Nephron progenitor cell (in vitro differentiated cells): ENCODE measurements at regions not wholly inside any gene's neighbourhood (a gene's known extent, or its start where the extent isn't known, plus 50 kb on each side); places are given as distances from the start of the nearest gene placed in this dataset.
A peak's percentile ranks its signal among the peaks of the same experiment; 100 is the strongest.

Source experiments
- DNase-seq: peaks from one replicate; pipeline ENCODE4 v3.0.0; 2021
- H3K27ac Mint-ChIP-seq: 2 replicates; pipeline ENCODE4 v1.8.0; 2021; ENCODE audit warnings: mild to moderate bottlenecking, moderate library complexity, mixed read lengths
- H3K27me3 Mint-ChIP-seq: 2 replicates; pipeline ENCODE4 v1.8.0; 2021; ENCODE audit warnings: mild to moderate bottlenecking, low read depth, mixed read lengths; ENCODE audit not compliant: poor library complexity
- H3K36me3 Mint-ChIP-seq: 2 replicates; pipeline ENCODE4 v1.8.0; 2021; ENCODE audit warnings: low read depth, mixed read lengths
- H3K4me1 Mint-ChIP-seq: 2 replicates; pipeline ENCODE4 v1.8.0; 2021; ENCODE audit warnings: mixed read lengths
- H3K4me3 Mint-ChIP-seq: 2 replicates; pipeline ENCODE4 v1.8.0; 2021; ENCODE audit warnings: mild to moderate bottlenecking, moderate library complexity, mixed read lengths
- H3K9me3 Mint-ChIP-seq: 2 replicates; pipeline ENCODE4 v1.8.0; 2021; ENCODE audit warnings: mild to moderate bottlenecking, moderate library complexity, mixed read lengths
- CTCF ChIP-seq: fragments of 200-600 bp; sonication (generic); IDR thresholded peaks from 2 replicates; pipeline ENCODE4 v1.5.0; 2021; ENCODE audit warnings: antibody characterized with exemption

GRCh38 chr14:51448831-51449670, 202.7 kb upstream of the FRMD6 start:
- no peak for DNase-seq
- no peaks in the 10 kb centered on the region for H3K4me1 Mint-ChIP-seq
- H3K27me3 Mint-ChIP-seq: peaks cover 9% of the 10 kb centered on the region
- no peak for TF ChIP-seq CTCF
- H3K4me3 Mint-ChIP-seq: no peak overlapping the region
- peak overlapping the region; percentile 9 for H3K27ac Mint-ChIP-seq
- H3K9me3 Mint-ChIP-seq: no peaks in the 10 kb centered on the region
- no peaks in the 10 kb centered on the region for H3K36me3 Mint-ChIP-seq

GRCh38 chr14:51449681-51450080, 202.0 kb upstream of the FRMD6 start:
- TF ChIP-seq CTCF: no peak
- H3K27ac Mint-ChIP-seq: no peak overlapping the region
- H3K36me3 Mint-ChIP-seq: no peaks in the 10 kb centered on the region
- no peaks in the 10 kb centered on the region for H3K4me1 Mint-ChIP-seq
- H3K27me3 Mint-ChIP-seq: peaks cover 9% of the 10 kb centered on the region
- H3K4me3 Mint-ChIP-seq: no peak overlapping the region
- H3K9me3 Mint-ChIP-seq: no peaks in the 10 kb centered on the region
- no peak for DNase-seq

DNA sequence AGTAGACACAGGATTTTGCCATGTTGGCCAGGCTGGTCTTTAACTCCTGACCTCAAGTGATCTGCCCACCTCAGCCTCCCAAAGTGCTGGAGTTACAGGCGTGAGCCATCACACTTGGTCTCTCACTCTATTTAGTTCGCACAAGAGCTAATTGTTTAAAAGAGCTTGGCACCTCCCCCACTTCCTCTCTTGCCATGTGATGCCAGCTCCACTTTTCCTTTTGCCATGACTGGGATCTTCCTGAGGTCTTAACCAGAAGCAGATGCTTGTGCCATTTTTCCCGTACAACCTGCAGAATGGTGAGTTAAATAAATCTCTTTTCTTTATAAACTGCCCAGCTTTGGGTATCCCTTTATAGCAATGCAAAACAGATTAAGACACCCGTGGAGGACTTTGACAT, 200.1 kb upstream of the FRMD6 start:
- no peaks in the 10 kb centered on the region for H3K36me3 Mint-ChIP-seq
- H3K9me3 Mint-ChIP-seq: no peaks in the 10 kb centered on the region
- H3K4me3 Mint-ChIP-seq: no peak overlapping the region
- no peak for DNase-seq
- no peak overlapping the region for H3K27ac Mint-ChIP-seq
- H3K4me1 Mint-ChIP-seq: no peaks in the 10 kb centered on the region
- H3K27me3 Mint-ChIP-seq: peaks cover 3% of the 10 kb centered on the region
- TF ChIP-seq CTCF: no peak

DNA sequence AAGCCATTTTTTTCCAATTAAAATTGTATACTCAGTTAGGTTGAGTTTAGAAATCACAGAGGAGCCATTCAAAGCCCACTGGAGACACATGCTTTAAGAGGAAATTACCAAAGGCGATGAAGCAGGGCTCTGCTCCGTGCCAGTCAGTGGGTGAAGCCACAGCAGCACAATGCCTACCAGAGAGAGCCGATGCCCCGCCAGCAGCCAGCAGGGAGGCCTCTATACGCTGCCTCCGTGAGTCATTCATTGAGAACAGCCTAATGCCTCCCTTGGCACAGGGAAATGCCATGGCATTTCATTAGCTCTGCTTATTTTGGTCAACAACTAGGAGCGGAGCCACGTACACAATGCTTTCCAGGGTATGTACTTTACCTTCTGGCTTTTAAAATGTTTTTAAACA, 197.8 kb upstream of the FRMD6 start:
- no peaks in the 10 kb centered on the region for H3K9me3 Mint-ChIP-seq
- no peak overlapping the region for H3K27ac Mint-ChIP-seq
- no peak for TF ChIP-seq CTCF
- no peak overlapping the region for H3K4me3 Mint-ChIP-seq
- DNase-seq: no peak
- peaks cover 3% of the 10 kb centered on the region for H3K27me3 Mint-ChIP-seq
- no peaks in the 10 kb centered on the region for H3K4me1 Mint-ChIP-seq
- H3K36me3 Mint-ChIP-seq: no peaks in the 10 kb centered on the region

DNA sequence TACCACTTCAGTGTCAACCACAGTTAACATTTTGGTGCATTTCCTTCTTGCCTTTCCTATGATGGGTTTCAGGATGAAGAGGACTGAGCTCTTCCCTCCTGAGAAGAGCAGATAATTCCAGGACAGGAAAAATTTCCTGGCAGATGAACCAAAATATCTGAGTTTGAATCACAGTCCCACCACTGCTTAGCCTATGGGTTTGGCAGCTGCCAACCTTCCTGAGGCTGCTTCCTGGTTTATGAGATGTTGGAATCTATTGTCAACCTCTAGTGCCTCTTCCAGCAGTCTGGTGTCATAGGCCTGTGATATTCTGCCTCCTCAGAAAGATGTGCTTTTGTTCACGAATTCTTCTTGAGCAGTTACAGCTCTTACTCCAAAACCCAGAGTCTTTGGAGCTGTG, 197.4 kb upstream of the FRMD6 start:
- no peak for TF ChIP-seq CTCF
- no peaks in the 10 kb centered on the region for H3K9me3 Mint-ChIP-seq

More for the DNA sequence above, 197.4 kb upstream of the FRMD6 start:
- no peaks in the 10 kb centered on the region for H3K4me1 Mint-ChIP-seq
- DNase-seq: no peak
- H3K27me3 Mint-ChIP-seq: peaks cover 3% of the 10 kb centered on the region
- H3K4me3 Mint-ChIP-seq: no peak overlapping the region
- H3K36me3 Mint-ChIP-seq: no peaks in the 10 kb centered on the region
- no peak overlapping the region for H3K27ac Mint-ChIP-seq
